ENCODE measurements at regions not wholly inside any gene's neighbourhood (a gene's known extent, or its start where the extent isn't known, plus 50 kb on each side); places are given as distances from the start of the nearest gene placed in this dataset.

DNA sequence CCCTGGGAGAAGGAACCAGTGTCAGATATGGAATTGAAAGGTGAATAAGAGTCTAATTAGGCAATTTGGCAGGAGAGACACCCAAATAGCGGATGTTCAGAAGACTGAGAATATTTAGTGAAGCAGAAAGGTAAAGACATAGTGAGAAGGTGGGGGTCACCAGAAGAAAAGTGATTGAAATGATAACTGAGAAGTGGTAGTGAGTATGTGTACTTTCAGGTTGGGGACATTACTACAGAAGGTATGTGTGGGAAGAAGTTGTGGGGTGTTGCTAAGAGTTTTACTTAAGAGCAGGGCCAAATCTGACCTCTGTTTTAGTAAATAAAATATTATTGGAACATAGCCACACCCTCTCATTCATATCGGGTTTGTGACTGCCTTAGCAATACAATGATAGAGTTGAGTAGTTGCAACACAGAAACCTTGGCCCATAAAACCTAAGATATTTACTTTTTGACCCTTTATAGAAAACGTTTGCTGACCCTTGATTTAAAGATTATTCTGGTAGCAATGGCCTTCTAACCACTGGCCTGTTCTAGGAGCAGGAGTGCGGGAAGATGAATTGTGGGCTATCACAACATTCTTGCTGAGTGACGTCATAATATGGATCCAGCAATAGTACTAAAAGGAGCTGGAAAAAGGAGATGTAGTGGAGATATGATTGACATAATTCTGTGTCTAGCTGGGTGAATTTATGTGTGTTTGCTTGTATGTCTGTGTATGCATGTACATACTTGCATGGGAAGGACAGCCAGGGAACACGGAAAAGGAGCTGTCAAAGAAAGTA is 115.3 kb downstream of the HS3ST1 start:
- TF ChIP-seq EP300 (IDR thresholded peaks at IDR 0.05), result no peak
- TF ChIP-seq ZFP36 (IDR thresholded peaks at IDR 0.05; ENCODE audit: borderline replicate concordance, partially characterized antibody), result no peak
- TF ChIP-seq MYC (IDR thresholded peaks at IDR 0.05; ENCODE audit: borderline replicate concordance, low read length), result no peak
- TF ChIP-seq, protein P1, sequence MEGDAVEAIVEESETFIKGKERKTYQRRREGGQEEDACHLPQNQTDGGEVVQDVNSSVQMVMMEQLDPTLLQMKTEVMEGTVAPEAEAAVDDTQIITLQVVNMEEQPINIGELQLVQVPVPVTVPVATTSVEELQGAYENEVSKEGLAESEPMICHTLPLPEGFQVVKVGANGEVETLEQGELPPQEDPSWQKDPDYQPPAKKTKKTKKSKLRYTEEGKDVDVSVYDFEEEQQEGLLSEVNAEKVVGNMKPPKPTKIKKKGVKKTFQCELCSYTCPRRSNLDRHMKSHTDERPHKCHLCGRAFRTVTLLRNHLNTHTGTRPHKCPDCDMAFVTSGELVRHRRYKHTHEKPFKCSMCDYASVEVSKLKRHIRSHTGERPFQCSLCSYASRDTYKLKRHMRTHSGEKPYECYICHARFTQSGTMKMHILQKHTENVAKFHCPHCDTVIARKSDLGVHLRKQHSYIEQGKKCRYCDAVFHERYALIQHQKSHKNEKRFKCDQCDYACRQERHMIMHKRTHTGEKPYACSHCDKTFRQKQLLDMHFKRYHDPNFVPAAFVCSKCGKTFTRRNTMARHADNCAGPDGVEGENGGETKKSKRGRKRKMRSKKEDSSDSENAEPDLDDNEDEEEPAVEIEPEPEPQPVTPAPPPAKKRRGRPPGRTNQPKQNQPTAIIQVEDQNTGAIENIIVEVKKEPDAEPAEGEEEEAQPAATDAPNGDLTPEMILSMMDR (IDR thresholded peaks at IDR 0.05), result no peak
- no peak for TF ChIP-seq CEBPB (IDR thresholded peaks at IDR 0.05)
- no peak for TF ChIP-seq POLR2A (IDR thresholded peaks at IDR 0.05; ENCODE audit: low read length)
- no peak for TF ChIP-seq GATA3 (IDR thresholded peaks at IDR 0.05; ENCODE audit: borderline replicate concordance)
- TF ChIP-seq POLR2AphosphoS2 (conservative IDR thresholded peaks at IDR 0.05; ENCODE audit: low read length), result no peak
- no peak for TF ChIP-seq TFCP2L1 (CRISPR knock-in tag; IDR thresholded peaks at IDR 0.05)

All from A549 (cell line).